ELR (cell line): ENCODE measurements at regions not wholly inside any gene's neighbourhood (a gene's known extent, or its start where the extent isn't known, plus 50 kb on each side); places are given as distances from the start of the nearest gene placed in this dataset.

Experiments
- DNase-seq: peaks from one replicate; pipeline ENCODE4 v3.0.0-alpha.2; 2015; ENCODE audit warnings: low read depth

GRCh38 chr5:64437496-64437895, 68.3 kb upstream of the RGS7BP start:
- DNase-seq: peak; percentile 5

- DNase-seq: peak; percentile 3
Observed at GRCh38 chr5:64451551-64451950, 54.3 kb upstream of the RGS7BP start.

GRCh38 chr5:64453405-64453804, 52.4 kb upstream of the RGS7BP start:
- DNase-seq: no peak
